MM.1S (cell line): ENCODE measurements at regions not wholly inside any gene's neighbourhood (a gene's known extent, or its start where the extent isn't known, plus 50 kb on each side); places are given as distances from the start of the nearest gene placed in this dataset.

Source experiments
- CTCF ChIP-seq: fragments of 300-600 bp; sonication (generic); IDR thresholded peaks from 2 replicates; pipeline ENCODE4 v1.5.1; 2016; ENCODE audit warnings: antibody characterized with exemption, low read length, mixed read lengths
- EZH2 ChIP-seq: fragments of 300-600 bp; sonication (generic); optimal IDR thresholded peaks from 2 replicates; pipeline ENCODE3; 2017; ENCODE audit warnings: low read depth, mild to moderate bottlenecking, antibody characterized with exemption, low read length, mixed read lengths
- EZH2phosphoT487 ChIP-seq: fragments of 300-600 bp; sonication (generic); IDR thresholded peaks from 2 replicates; pipeline ENCODE4 v1.6.1; 2018; ENCODE audit warnings: antibody characterized with exemption, low read length

- TF ChIP-seq EZH2phosphoT487 (no peak), CTCF (no peak), EZH2 (no peak)
These were observed 113.0 kb upstream of the TFAP2D start for GRCh38 chr6:50600280-50600679.
